Panc1 (cell line): ENCODE measurements at regions not wholly inside any gene's neighbourhood (a gene's known extent, or its start where the extent isn't known, plus 50 kb on each side); places are given as distances from the start of the nearest gene placed in this dataset.

ENCODE experiments used
- CTCF ChIP-seq: fragments of 450-650 bp; IDR thresholded peaks from 2 replicates; pipeline ENCODE4 v1.5.1; 2017; ENCODE audit warnings: mild to moderate bottlenecking
- POLR2AphosphoS5 ChIP-seq: IDR thresholded peaks from 2 replicates; pipeline ENCODE4 v1.6.1; 2012; ENCODE audit warnings: mild to moderate bottlenecking, low read depth, low read length, moderate library complexity

- no peak for TF ChIP-seq POLR2AphosphoS5
- no peak for TF ChIP-seq CTCF
These were observed 533.8 kb downstream of the FBXO15 start for GRCh38 chr18:73613706-73614340.
